HepG2 (cell line): ENCODE measurements at regions not wholly inside any gene's neighbourhood (a gene's known extent, or its start where the extent isn't known, plus 50 kb on each side); places are given as distances from the start of the nearest gene placed in this dataset.

ENCODE experiments used
- ATAC-seq: fragments of 200-7000 bp; cut with Tn5 transposase; 3 replicates; pipeline ENCODE4 v1.9.1; 2020; ENCODE audit warnings: mild to moderate bottlenecking, moderate library complexity
- BruUV-seq: library from RNA; stranded (reverse); fragments of 400-500 nt; replicated peaks from 2 replicates; lab custom pipeline; 2021; lab: Mats Ljungman, UMichigan
- CTCF ChIA-PET: fragments of 300-600 bp; formaldehyde crosslinking; extraction: SDS; loops from one replicate; lab custom pipeline; 2021; ENCODE audit warnings: low total read pairs, inconsistent platforms, low intra/inter-chr PET ratio; lab: Yijun Ruan, JAX
- POLR2A ChIA-PET: fragments of 350-600 bp; sonication (Branson Sonifier 250); formaldehyde crosslinking; loops from one replicate; lab custom pipeline; 2020; ENCODE audit warnings: antibody characterized with exemption, inconsistent platforms; lab: Yijun Ruan, JAX
- DNase-seq: peaks from one replicate; pipeline ENCODE4 v3.0.0-alpha.2; 2015; ENCODE audit warnings: low spot score
- FAIRE-seq: peaks from 3 replicates; lab custom pipeline; 2011; peaks lifted over from hg19 to GRCh38; lab: Jason Lieb, UNC
- H2AFZ ChIP-seq: one replicate; pipeline ENCODE4 v1.6.1; 2011; ENCODE audit warnings: low read length, inconsistent platforms
- H3K27ac ChIP-seq: fragments of 300-600 bp; 3 replicates; pipeline ENCODE4 v1.8.0; 2011; ENCODE audit warnings: mixed run types, mild to moderate bottlenecking, mixed read lengths, low read length, inconsistent platforms; ENCODE audit not compliant: insufficient read depth; ENCODE audit errors: extremely low read length
- H3K27me3 ChIP-seq, 2 experiments: fragments of 200-600 bp in 1 of 2; 2 replicates in 1 of 2; 3 replicates in 1 of 2; pipeline versions ENCODE4 v1.6.0 to v1.8.0; 2011; ENCODE audit warnings: low read length in 2 of 2, mild to moderate bottlenecking in 2 of 2, moderate library complexity in 2 of 2, inconsistent platforms in 1 of 2; ENCODE audit not compliant: insufficient read depth in 2 of 2, control insufficient read depth in 1 of 2
- H3K36me3 ChIP-seq, 2 experiments: fragments of 200-600 bp in 1 of 2; replicated peaks in 1 of 2; 2 replicates in 1 of 2; 3 replicates in 1 of 2; pipeline versions ENCODE4 v1.5.1 to v1.8.0; 2011; ENCODE audit warnings: low read length in 2 of 2, inconsistent platforms in 1 of 2; ENCODE audit not compliant: insufficient read depth in 2 of 2, control insufficient read depth in 1 of 2
- H3K4me1 ChIP-seq: 2 replicates; pipeline ENCODE4 v1.5.1; 2012; ENCODE audit warnings: low read length, inconsistent platforms; ENCODE audit not compliant: insufficient read depth
- H3K4me2 ChIP-seq: 2 replicates; pipeline ENCODE4 v1.6.0; 2011; ENCODE audit warnings: low read depth, low read length, inconsistent platforms
- H3K4me3 ChIP-seq, 3 experiments: fragments of 200-600 bp in 1 of 3; sonication (generic), shearing (Covaris generic) in 1 of 3; replicated peaks in 1 of 3; 2 replicates each; pipeline ENCODE4 v1.5.1; 2011 to 2016; ENCODE audit warnings: low read length in 3 of 3, inconsistent platforms in 2 of 3, low read depth in 2 of 3, mild to moderate bottlenecking in 2 of 3, control low read depth in 1 of 3, mixed read lengths in 1 of 3; ENCODE audit not compliant: insufficient read depth in 1 of 3
- H3K79me2 ChIP-seq: one replicate; pipeline ENCODE4 v1.6.1; 2011; ENCODE audit warnings: low read length, inconsistent platforms; ENCODE audit not compliant: insufficient read depth
- H3K9ac ChIP-seq: 2 replicates; pipeline ENCODE4 v1.6.0; 2011; ENCODE audit warnings: mild to moderate bottlenecking, low read depth, low read length, inconsistent platforms; ENCODE audit not compliant: insufficient read depth
- H3K9me3 ChIP-seq: 2 replicates; pipeline ENCODE4 v1.5.1; 2012; ENCODE audit warnings: mild to moderate bottlenecking, low read length
- H4K20me1 ChIP-seq: 2 replicates; pipeline ENCODE4 v1.6.0; 2011; ENCODE audit warnings: inconsistent platforms, mild to moderate bottlenecking, low read length, moderate library complexity; ENCODE audit not compliant: insufficient read depth
- ETV6 ChIP-seq: sonication (generic); formaldehyde crosslinking; conservative IDR thresholded peaks from 2 replicates; pipeline ENCODE4 v1.4.0; 2020; ENCODE audit warnings: missing genetic modification reagents
- FOSL1 ChIP-seq: sonication (generic); formaldehyde crosslinking; IDR thresholded peaks from 2 replicates; pipeline ENCODE4 v1.9.0; 2021; ENCODE audit warnings: missing genetic modification reagents, borderline replicate concordance
- FOXP4 ChIP-seq: sonication (generic); formaldehyde crosslinking; IDR thresholded peaks from 2 replicates; pipeline ENCODE4 v1.4.0; 2020; ENCODE audit warnings: missing genetic modification reagents
- GTF3A ChIP-seq: sonication (generic); formaldehyde crosslinking; conservative IDR thresholded peaks from 2 replicates; pipeline ENCODE4 v1.4.0; 2020; ENCODE audit warnings: mild to moderate bottlenecking, missing genetic modification reagents
- MAFK ChIP-seq, 2 experiments: IDR thresholded peaks in 1 of 2; conservative IDR thresholded peaks in 1 of 2; 2 replicates each; pipeline ENCODE4 v1.6.1; 2011; ENCODE audit warnings: improper control_type of control experiment in 2 of 2, low read length in 2 of 2
- NR2F6 ChIP-seq, 2 experiments: IDR thresholded peaks; 2 replicates each; pipeline ENCODE4 v1.6.1; 2016; ENCODE audit warnings: antibody characterized with exemption in 1 of 2, mild to moderate bottlenecking in 1 of 2
- PRDM10 ChIP-seq: sonication (generic); formaldehyde crosslinking; IDR thresholded peaks from 2 replicates; pipeline ENCODE4 v1.4.0; 2020; ENCODE audit warnings: low read depth, missing genetic modification reagents
- WIZ ChIP-seq: sonication (generic); formaldehyde crosslinking; IDR thresholded peaks from 2 replicates; pipeline ENCODE4 v1.5.1; 2020; ENCODE audit warnings: mild to moderate bottlenecking, missing genetic modification reagents
- YY1 ChIP-seq: IDR thresholded peaks from 2 replicates; pipeline ENCODE4 v1.6.1; 2011; ENCODE audit warnings: low read length, low read depth, moderate library complexity, mild to moderate bottlenecking; ENCODE audit not compliant: insufficient read depth, insufficient replicate concordance
- ZBTB33 ChIP-seq: sonication (generic); formaldehyde crosslinking; IDR thresholded peaks from 2 replicates; pipeline ENCODE4 v1.4.0; 2020; ENCODE audit warnings: missing genetic modification reagents
- ZNF124 ChIP-seq: sonication (generic); formaldehyde crosslinking; IDR thresholded peaks from 2 replicates; pipeline ENCODE4 v1.4.0; 2020; ENCODE audit warnings: missing genetic modification reagents
- ZNF431 ChIP-seq: sonication (generic); formaldehyde crosslinking; IDR thresholded peaks from 2 replicates; pipeline ENCODE4 v1.9.0; 2022; ENCODE audit warnings: missing genetic modification reagents, low read depth, mild to moderate bottlenecking, borderline replicate concordance
- ZNF451 ChIP-seq: sonication (generic); formaldehyde crosslinking; IDR thresholded peaks from 2 replicates; pipeline ENCODE4 v1.5.0; 2020; ENCODE audit warnings: mild to moderate bottlenecking, missing genetic modification reagents
- WGBS: methylation state at CpG from one replicate; pipeline ENCODE4 v1.1.6; 2017; ENCODE audit warnings: low lambda C conversion rate; 5-methylcytosine and 5-hydroxymethylcytosine counted together
- in situ Hi-C: cut with HindIII; loops from 2 replicates; pipeline ENCODE4 v1.10.0; 2017; ENCODE audit warnings: low pct_unique_long_range_greater_than_20kb; ENCODE audit not compliant: extremely low pct_ligation_motif_present
- intact Hi-C: fragments of 100-400 bp; cut with micrococcal nuclease; formaldehyde crosslinking; loops from one replicate; pipeline ENCODE4 v1.10.0; 2022; ENCODE audit not compliant: unreplicated experiment

GRCh38 chr2:16174693-16175045 is 234.3 kb downstream of the MYCN start (continued):
- no peak for TF ChIP-seq GTF3A
- TF ChIP-seq ZBTB33 (CRISPR knock-in tag): no peak
- no peak for TF ChIP-seq MAFK (conservative IDR thresholded peaks at IDR 0.05 in 1 of 2, IDR thresholded peaks at IDR 0.05 in 1 of 2; ENCODE audit: low read length in 2 of 2)
- TF ChIP-seq NR2F6 (IDR thresholded peaks at IDR 0.05): no peak
- no peak for TF ChIP-seq NR2F6 (CRISPR knock-in tag; IDR thresholded peaks at IDR 0.05)
- TF ChIP-seq FOXP4 (CRISPR knock-in tag): no peak
- TF ChIP-seq YY1: no peak
- no peak for TF ChIP-seq ZNF431
- TF ChIP-seq ZNF124 (CRISPR knock-in tag): no peak
- no peak for TF ChIP-seq ZNF451 (CRISPR knock-in tag)

DNA sequence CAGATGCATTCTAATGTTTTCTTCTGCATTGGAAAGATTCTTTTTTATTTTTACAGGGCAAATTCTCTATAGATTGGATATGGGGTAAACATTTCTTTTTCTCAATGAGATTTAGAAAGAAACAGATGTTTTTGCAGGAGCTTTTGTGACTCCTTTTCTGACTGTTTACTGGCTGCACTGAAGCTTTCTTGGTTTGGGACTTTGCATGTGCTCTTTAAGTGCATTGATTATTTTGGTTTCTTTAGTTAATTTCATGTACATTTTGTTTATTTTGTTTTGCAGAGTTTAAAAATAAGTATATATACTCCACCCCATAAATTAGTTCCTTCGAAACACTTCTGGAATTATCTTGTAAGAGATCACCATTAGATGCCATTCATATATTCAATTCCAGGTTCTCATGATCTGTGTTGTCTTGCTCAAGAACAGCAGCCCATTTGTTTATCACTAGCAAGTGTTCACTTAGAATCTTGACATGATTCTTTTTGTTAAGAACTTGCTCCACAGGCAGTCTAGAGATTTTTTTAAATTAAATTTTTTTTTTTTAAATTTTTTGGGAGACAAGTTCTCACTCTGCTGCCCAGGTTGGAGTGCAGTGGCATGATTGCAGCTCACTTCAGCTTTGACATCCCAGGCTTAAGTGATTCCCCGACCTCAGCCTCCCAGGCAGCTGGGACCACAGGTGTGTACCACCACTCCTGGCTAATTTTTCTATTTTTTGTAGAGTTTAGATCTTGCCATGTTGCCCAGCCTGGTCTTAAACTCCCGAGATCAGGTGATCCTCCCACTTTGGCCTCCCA is 233.7 kb downstream of the MYCN start:
- in situ Hi-C loops: no loop called here
- Histone ChIP-seq H3K9me3 (no peaks in the 10 kb centered on the region), H3K4me3 (no peak overlapping the region), H2AFZ (no peak overlapping the region), H3K79me2 (no peaks in the 10 kb centered on the region), H3K27ac (no peak overlapping the region), H3K36me3 (no peaks in the 10 kb centered on the region), H3K4me1 (no peaks in the 10 kb centered on the region), H3K27me3 (peaks cover 0 to 5% of the 10 kb centered on the region in 2 experiments; a peak in 1 of 5 replicates), H3K4me2 (no peak overlapping the region), H4K20me1 (no peaks in the 10 kb centered on the region), H3K9ac (no peak overlapping the region)
- FAIRE-seq (no peak), ATAC-seq (no peak), DNase-seq (no peak)
- no TSS peak for BruUV-seq
- WGBS: 5% methylated on average over 3 of the region's 3 CpGs
- POLR2A ChIA-PET: no interaction called here
- CTCF ChIA-PET: no interaction called here
- intact Hi-C loops: no loop called here
- no peak for TF ChIP-seq WIZ (CRISPR knock-in tag)
- TF ChIP-seq FOSL1 (CRISPR knock-in tag): no peak
- no peak for TF ChIP-seq ETV6 (CRISPR knock-in tag)
- TF ChIP-seq PRDM10: no peak
